Epithelial cell of esophagus (primary cell): ENCODE measurements at regions not wholly inside any gene's neighbourhood (a gene's known extent, or its start where the extent isn't known, plus 50 kb on each side); places are given as distances from the start of the nearest gene placed in this dataset.

ENCODE experiments used
- DNase-seq: peaks from one replicate; pipeline ENCODE4 v3.0.0; 2010; ENCODE audit warnings: low read depth
- H3K4me3 ChIP-seq: 2 replicates; pipeline ENCODE4 v1.5.1; 2011; ENCODE audit warnings: mild to moderate bottlenecking, low read length, control low read depth
- TF ChIP-seq, protein P1 (sequence below): IDR thresholded peaks from 2 replicates; pipeline ENCODE4 v1.5.1; 2011; ENCODE audit warnings: low read depth, mild to moderate bottlenecking, low read length, control low read depth, inconsistent platforms; ENCODE audit not compliant: insufficient read depth; ENCODE audit errors: missing control alignments

DNA sequence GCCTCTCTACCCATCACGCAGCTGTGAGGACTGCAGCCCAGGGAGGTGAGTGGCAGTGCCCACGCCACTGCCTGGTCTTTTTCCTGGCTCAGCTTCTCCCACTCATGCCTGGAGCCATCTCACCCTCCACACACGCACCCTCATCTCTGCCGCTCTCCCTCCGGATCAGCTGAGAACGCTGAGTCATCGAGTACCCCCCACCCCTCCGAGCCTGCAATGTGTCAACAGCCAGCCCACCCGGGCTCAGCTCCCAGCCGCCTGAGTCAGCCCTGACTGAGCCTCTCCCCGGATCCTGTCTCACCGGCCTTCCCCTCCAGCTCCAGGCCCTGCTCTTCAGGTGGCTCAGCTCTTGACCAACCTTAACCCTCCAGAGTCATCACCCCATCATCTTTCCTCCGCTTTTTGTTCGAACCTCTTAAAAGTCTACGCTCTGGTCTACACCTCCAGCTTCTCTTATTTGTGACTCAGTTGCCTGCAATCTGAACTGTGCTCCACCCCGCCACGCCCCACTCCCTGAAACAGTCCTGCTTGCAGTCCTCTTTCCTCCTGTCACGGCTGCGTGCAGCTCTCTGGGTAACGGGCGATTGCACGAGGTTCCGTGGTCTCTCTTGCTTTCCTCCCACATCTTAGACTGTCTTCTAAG, 94.4 kb upstream of the ASAP2 start:
- peak; percentile 98 for DNase-seq

DNA sequence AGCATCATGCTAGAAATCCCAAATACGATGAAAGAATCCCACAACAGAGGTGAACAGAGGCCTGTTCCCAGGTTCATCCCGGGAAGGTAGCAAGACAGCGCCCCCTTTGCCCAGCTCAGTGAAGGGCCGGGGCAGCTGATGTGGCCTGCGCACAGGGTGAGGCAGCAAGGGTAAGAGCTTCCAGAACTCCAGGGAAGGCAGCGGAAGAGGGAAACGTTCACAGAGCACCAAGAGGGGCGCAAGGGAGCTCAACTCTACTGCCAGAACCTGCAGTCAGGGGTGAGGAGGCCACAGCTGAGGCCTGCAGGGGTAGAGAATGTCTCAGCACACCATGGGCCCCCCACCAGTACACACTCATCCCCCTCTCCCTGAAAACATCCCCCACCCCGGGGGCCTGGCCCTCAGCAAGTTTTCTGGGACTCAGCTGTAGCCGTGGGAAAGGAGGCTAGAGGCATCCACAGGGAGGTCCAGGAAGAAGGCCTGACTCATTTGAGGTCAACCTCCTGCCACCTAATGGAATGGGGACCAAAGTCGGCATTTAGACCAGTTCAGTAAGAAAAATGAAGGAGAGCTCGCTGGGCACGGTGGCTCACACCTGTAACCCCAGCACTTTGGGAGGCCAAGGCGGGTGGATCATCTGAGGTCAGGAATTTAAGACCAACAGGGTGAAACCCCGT, 95.6 kb upstream of the ASAP2 start:
- DNase-seq, result peak; percentile 27
- TF ChIP-seq, protein P1, sequence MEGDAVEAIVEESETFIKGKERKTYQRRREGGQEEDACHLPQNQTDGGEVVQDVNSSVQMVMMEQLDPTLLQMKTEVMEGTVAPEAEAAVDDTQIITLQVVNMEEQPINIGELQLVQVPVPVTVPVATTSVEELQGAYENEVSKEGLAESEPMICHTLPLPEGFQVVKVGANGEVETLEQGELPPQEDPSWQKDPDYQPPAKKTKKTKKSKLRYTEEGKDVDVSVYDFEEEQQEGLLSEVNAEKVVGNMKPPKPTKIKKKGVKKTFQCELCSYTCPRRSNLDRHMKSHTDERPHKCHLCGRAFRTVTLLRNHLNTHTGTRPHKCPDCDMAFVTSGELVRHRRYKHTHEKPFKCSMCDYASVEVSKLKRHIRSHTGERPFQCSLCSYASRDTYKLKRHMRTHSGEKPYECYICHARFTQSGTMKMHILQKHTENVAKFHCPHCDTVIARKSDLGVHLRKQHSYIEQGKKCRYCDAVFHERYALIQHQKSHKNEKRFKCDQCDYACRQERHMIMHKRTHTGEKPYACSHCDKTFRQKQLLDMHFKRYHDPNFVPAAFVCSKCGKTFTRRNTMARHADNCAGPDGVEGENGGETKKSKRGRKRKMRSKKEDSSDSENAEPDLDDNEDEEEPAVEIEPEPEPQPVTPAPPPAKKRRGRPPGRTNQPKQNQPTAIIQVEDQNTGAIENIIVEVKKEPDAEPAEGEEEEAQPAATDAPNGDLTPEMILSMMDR, result peak; percentile 27
- no peak overlapping the region for H3K4me3 ChIP-seq

More for the DNA sequence above, 94.4 kb upstream of the ASAP2 start:
- no peak overlapping the region for H3K4me3 ChIP-seq
- TF ChIP-seq, protein P1, result no peak

DNA sequence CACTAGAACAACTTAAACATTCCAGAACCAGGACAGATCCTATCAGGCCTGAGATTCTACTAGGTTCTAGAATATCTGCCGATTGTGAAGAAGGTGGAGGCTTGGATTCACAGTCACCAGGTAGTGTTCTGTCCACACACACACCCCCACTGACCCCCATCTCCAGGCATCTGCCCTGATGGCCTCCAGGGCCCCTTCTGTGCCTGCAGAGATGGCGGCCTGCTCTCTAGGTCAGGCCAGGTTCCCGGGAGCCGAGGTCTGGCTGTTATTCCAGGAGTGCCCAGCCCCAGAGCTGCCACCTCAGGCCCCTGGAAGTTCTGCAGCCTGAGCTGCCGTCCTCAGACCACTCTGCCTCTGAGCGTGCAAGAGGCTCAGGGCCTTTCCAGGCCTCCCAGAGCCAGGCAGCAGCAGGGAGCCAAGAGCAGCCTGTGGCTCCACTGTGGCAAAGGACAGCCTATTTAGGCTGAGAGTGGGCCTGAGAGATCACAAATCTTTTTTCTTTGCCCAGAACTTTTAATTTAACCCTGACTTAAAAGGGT, 96.2 kb upstream of the ASAP2 start:
- no peak for DNase-seq
- TF ChIP-seq, protein P1, result no peak
- H3K4me3 ChIP-seq, result no peak overlapping the region

DNA sequence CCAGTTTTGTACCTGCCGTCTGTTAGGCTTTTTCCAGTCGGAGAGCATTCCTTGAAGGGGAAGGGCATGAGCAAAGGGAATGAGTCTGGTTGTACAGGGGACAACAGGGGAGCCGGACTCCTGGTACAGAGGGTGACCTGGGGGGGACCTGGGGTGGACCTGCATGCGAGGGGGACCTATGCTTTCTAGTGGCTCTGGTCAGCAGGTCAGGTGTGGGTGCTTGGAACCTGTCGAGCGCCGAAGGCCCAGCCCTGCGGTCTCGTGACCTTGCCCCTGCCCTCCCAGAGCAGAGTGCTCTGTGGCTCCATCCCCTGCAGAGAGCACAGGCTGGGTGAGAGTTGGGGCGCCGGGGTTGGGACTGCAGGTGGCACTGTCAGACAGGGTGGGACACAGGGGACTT, 96.7 kb upstream of the ASAP2 start:
- no peak overlapping the region for H3K4me3 ChIP-seq
- no peak for DNase-seq
- TF ChIP-seq, protein P1, result no peak

DNA sequence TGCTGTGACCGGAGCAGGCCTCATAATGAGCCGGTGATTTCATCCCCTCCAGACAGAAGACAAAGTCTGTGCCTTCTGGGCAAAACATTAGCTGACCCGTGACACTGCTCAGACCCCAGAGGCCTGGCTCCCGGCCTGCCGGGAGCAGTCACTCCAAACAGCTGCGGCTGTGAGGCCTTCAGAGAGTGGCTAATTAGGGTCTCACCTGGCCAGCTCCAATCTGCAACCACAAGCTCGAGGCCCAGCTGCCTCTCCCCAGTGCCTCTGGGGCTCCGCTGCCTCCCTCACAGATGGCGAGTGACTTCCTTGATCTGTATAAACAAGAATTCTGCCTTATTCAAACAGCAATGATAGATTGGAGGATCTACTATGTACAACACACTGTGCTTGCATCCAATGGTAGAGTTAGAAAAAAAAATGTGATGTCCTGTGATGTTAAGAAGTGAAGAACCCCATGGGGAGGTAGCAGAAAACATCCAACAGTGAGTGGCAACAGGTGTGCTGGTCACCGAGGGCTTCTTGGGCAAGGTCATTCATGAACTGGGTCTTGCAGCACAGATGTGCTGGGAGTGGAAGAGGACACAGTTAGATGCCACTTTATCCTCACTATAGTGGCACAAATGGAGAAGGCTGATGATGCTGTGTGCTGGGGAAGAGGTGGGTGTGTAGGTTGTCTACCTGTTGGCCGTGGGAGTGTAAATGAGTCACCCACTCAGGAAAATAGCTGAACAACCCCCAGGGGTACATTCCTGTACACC, 98.2 kb upstream of the ASAP2 start:
- TF ChIP-seq, protein P1, result no peak
- no peak for DNase-seq
- H3K4me3 ChIP-seq, result no peak overlapping the region

DNA sequence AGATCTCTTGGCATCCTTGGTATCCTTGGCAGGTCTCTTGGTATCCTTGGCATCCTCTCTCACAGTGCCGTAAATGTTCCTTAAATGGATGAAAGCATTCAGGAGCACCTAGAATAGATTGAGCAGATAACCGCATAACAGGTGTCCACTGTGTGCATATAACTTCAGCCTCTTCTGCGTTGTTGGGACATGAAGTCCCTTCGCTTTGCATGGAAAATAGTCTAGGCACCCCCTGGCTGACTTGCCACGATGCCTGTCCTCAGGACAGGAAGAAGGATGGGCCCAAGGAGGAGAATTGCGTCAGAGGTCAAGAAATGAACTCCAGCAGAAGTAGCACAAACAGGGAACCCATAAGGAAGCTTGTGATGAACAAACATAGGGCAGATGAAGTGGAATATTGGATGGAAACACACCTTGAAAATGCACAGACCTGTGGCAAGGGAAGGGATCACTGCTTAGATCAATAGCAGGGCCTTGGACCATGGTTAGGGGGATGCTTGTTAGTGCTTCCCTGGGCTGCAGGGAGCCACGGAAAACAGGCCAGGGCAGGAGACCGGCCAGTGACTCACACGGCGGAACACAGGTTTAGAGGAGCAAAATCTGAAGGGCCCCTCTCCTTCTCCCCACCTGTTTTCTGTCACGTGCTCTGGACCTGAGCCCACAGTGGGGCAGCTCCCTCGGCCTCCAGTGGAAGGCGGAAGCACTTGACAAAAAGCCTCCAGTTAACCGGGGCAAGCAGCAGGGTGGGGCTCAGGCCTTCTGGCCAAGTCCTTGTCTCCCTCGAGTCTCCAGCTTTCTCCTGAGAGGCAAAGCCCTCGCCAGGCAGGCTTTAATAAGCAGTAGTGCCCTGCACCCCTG, 99.2 kb upstream of the ASAP2 start:
- TF ChIP-seq, protein P1, result no peak
- H3K4me3 ChIP-seq, result no peak overlapping the region
- peak; percentile 57 for DNase-seq
